ENCODE measurements at regions not wholly inside any gene's neighbourhood (a gene's known extent, or its start where the extent isn't known, plus 50 kb on each side); places are given as distances from the start of the nearest gene placed in this dataset.
A peak's percentile ranks its signal among the peaks of the same experiment; 100 is the strongest.

- H3K4me1 ChIP-seq (ENCODE audit: control insufficient read depth in 1 of 2, extremely low read depth in 1 of 2, insufficient read depth in 2 of 2, low read length in 2 of 2) = no peaks in the 10 kb centered on the region
- no peaks in the 10 kb centered on the region for H3K36me3 ChIP-seq (ENCODE audit: control insufficient read depth in 2 of 2, extremely low read depth in 1 of 2, insufficient read depth in 1 of 2, low read length in 1 of 2)
- no peaks in the 10 kb centered on the region for H3K27me3 ChIP-seq (replicated peaks in 1 of 2; ENCODE audit: control insufficient read depth in 2 of 2, extremely low read depth in 1 of 2, insufficient read depth in 2 of 2, low read length in 1 of 2)
- H3K36me3 Mint-ChIP-seq = no peaks in the 10 kb centered on the region
- H3K4me3 ChIP-seq (ENCODE audit: control insufficient read depth in 1 of 2, extremely low read depth in 1 of 2, low read length in 1 of 2) = no peak overlapping the region
- no peaks in the 10 kb centered on the region for H3K9me3 ChIP-seq
- ChIA-PET CTCF (no interaction called here), POLR2A (interaction anchor here in 1 of 2 donors (0.6 kb wide), 1 partner anchor 20 kb away, joined by 3 read pairs; no protein-coding TSS in a partner anchor)
- no peaks in the 10 kb centered on the region for H3K4me1 Mint-ChIP-seq
- DNase-seq = no peak
- no peak overlapping the region for H3K27ac ChIP-seq (ENCODE audit: low read length)
- no peak overlapping the region for H3K27ac Mint-ChIP-seq
- no peak overlapping the region for H3K4me3 Mint-ChIP-seq
- no peaks in the 10 kb centered on the region for H3K9me3 Mint-ChIP-seq
- ATAC-seq (replicated peaks in 1 of 4) = no peak
- H3K27me3 Mint-ChIP-seq = no peaks in the 10 kb centered on the region
- WGBS (ENCODE audit: insufficient coverage) = 85% methylated on average over 3 of the region's 3 CpGs
Measured at GRCh38 chr7:131208777-131209176, 118.9 kb upstream of the MKLN1 start.

DNA sequence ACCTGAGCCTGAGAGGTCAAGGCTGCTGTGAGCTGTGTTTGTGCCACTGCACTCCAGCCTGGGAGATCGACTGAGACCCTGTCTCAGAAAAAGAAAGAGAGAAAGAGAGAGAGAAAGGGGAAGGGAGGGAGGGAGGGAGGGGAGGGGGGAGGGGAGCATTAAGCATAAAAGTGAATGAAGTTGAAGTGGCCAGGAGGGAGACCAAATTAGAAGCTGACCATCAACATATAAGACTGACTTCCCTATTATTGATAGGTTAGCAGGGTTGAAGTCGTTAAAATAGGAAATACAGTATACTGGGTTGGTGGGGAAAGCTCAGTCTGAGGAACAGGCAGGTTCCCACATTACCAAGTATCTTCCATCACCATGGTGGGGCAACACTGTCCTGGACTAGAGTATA lies 117.1 kb upstream of the MKLN1 start:
- POLR2A ChIA-PET = no interaction called here

GRCh38 chr7:131211500-131211899 lies 116.2 kb upstream of the MKLN1 start:
- no peaks in the 10 kb centered on the region for H3K27me3 ChIP-seq (replicated peaks in 1 of 2; ENCODE audit: control insufficient read depth in 2 of 2, extremely low read depth in 1 of 2, insufficient read depth in 2 of 2, low read length in 1 of 2)
- no CpG with 5 or more reads among the region's 1 CpG for WGBS (ENCODE audit: insufficient coverage)
- no peaks in the 10 kb centered on the region for H3K4me1 ChIP-seq (ENCODE audit: control insufficient read depth in 1 of 2, extremely low read depth in 1 of 2, insufficient read depth in 2 of 2, low read length in 2 of 2)
- ChIA-PET CTCF (no interaction called here), POLR2A (no interaction called here)
- Mint-ChIP-seq H3K9me3 (no peaks in the 10 kb centered on the region), H3K4me1 (no peaks in the 10 kb centered on the region), H3K27me3 (no peaks in the 10 kb centered on the region), H3K36me3 (no peaks in the 10 kb centered on the region), H3K4me3 (no peak overlapping the region), H3K27ac (no peak overlapping the region)
- no peaks in the 10 kb centered on the region for H3K9me3 ChIP-seq
- no peak for ATAC-seq (replicated peaks in 1 of 4)
- no peak for DNase-seq
- H3K36me3 ChIP-seq (ENCODE audit: control insufficient read depth in 2 of 2, extremely low read depth in 1 of 2, insufficient read depth in 1 of 2, low read length in 1 of 2) = no peaks in the 10 kb centered on the region
- no peak overlapping the region for H3K4me3 ChIP-seq (ENCODE audit: control insufficient read depth in 1 of 2, extremely low read depth in 1 of 2, low read length in 1 of 2)
- H3K27ac ChIP-seq (ENCODE audit: low read length) = no peak overlapping the region

More for the DNA sequence above, 117.1 kb upstream of the MKLN1 start:
- Histone ChIP-seq H3K27ac (ENCODE audit: low read length) (no peak overlapping the region), H3K4me1 (ENCODE audit: control insufficient read depth in 1 of 2, extremely low read depth in 1 of 2, insufficient read depth in 2 of 2, low read length in 2 of 2) (no peaks in the 10 kb centered on the region), H3K27me3 (replicated peaks in 1 of 2; ENCODE audit: control insufficient read depth in 2 of 2, extremely low read depth in 1 of 2, insufficient read depth in 2 of 2, low read length in 1 of 2) (no peaks in the 10 kb centered on the region), H3K4me3 (ENCODE audit: control insufficient read depth in 1 of 2, extremely low read depth in 1 of 2, low read length in 1 of 2) (no peak overlapping the region), H3K36me3 (ENCODE audit: control insufficient read depth in 2 of 2, extremely low read depth in 1 of 2, insufficient read depth in 1 of 2, low read length in 1 of 2) (no peaks in the 10 kb centered on the region), H3K9me3 (no peaks in the 10 kb centered on the region)
- ATAC-seq (replicated peaks in 1 of 4) (no peak), DNase-seq (no peak)
- CTCF ChIA-PET = no interaction called here
- Mint-ChIP-seq H3K4me1 (no peaks in the 10 kb centered on the region), H3K27ac (no peak overlapping the region), H3K9me3 (no peaks in the 10 kb centered on the region), H3K27me3 (no peaks in the 10 kb centered on the region), H3K4me3 (no peak overlapping the region), H3K36me3 (no peaks in the 10 kb centered on the region)
- no CpG with 5 or more reads among the region's 2 CpGs for WGBS (ENCODE audit: insufficient coverage)

DNA sequence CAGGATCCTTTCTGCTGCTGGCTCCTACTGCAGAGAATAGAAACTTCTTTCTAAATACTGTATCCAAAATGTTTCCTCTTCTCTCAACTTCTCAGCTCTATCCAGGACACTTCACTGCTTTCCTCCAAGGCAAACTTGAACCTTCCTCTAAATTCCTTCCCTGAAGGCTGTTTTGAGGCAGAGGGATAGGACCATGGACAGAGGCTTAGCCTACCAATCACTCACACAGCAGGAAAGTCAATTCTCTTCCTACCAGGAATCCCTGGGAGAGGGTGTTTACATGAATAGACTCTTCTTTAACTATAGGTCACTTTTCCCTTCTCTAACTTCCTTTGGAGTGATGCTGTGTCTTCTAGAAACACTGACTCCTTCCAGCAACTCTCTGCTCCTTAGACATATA lies 115.6 kb upstream of the MKLN1 start:
- POLR2A ChIA-PET = no interaction called here
- H3K4me1 Mint-ChIP-seq = no peaks in the 10 kb centered on the region
- H3K36me3 Mint-ChIP-seq = no peaks in the 10 kb centered on the region
- Histone ChIP-seq H3K4me3 (ENCODE audit: control insufficient read depth in 1 of 2, extremely low read depth in 1 of 2, low read length in 1 of 2) (no peak overlapping the region), H3K36me3 (ENCODE audit: control insufficient read depth in 2 of 2, extremely low read depth in 1 of 2, insufficient read depth in 1 of 2, low read length in 1 of 2) (no peaks in the 10 kb centered on the region), H3K27me3 (replicated peaks in 1 of 2; ENCODE audit: control insufficient read depth in 2 of 2, extremely low read depth in 1 of 2, insufficient read depth in 2 of 2, low read length in 1 of 2) (no peaks in the 10 kb centered on the region), H3K4me1 (ENCODE audit: control insufficient read depth in 1 of 2, extremely low read depth in 1 of 2, insufficient read depth in 2 of 2, low read length in 2 of 2) (no peaks in the 10 kb centered on the region), H3K27ac (ENCODE audit: low read length) (no peak overlapping the region), H3K9me3 (no peaks in the 10 kb centered on the region)
- CTCF ChIA-PET = no interaction called here
- no peaks in the 10 kb centered on the region for H3K9me3 Mint-ChIP-seq
- H3K27me3 Mint-ChIP-seq = no peaks in the 10 kb centered on the region
- DNase-seq = no peak
- no peak for ATAC-seq (replicated peaks in 1 of 4)
- no peak overlapping the region for H3K27ac Mint-ChIP-seq
- H3K4me3 Mint-ChIP-seq = no peak overlapping the region

DNA sequence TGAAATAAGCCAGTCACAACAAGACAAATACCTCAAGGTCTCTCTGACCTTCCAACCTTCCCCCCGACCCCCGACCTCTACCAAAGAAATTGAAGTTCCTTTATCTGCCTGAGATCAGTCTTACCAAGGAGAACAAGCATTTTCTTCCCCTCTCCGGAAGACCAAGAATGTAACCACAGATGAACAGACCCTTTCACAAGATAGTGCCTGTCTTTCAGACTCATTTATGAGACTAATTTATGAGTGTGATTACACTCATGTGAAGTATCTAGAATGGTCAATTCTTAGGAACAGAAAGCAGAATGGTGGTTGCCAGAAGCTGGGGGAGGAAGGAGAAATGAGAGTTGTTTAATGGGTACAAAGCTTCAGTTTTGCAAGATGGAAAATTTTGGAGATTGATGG lies 108.9 kb upstream of the MKLN1 start:
- Histone ChIP-seq H3K4me1 (ENCODE audit: control insufficient read depth in 1 of 2, extremely low read depth in 1 of 2, insufficient read depth in 2 of 2, low read length in 2 of 2) (no peaks in the 10 kb centered on the region), H3K27ac (ENCODE audit: low read length) (no peak overlapping the region), H3K27me3 (replicated peaks in 1 of 2; ENCODE audit: control insufficient read depth in 2 of 2, extremely low read depth in 1 of 2, insufficient read depth in 2 of 2, low read length in 1 of 2) (no peaks in the 10 kb centered on the region), H3K4me3 (ENCODE audit: control insufficient read depth in 1 of 2, extremely low read depth in 1 of 2, low read length in 1 of 2) (no peak overlapping the region), H3K36me3 (ENCODE audit: control insufficient read depth in 2 of 2, extremely low read depth in 1 of 2, insufficient read depth in 1 of 2, low read length in 1 of 2) (no peaks in the 10 kb centered on the region), H3K9me3 (no peaks in the 10 kb centered on the region)
- CTCF ChIA-PET = interaction anchor here in 1 of 2 donors (0.6 kb wide), 1 partner anchor 88 kb away, joined by 8 read pairs; no protein-coding TSS in a partner anchor
- H3K9me3 Mint-ChIP-seq = peaks cover 0 to 8% (median 6%) of the 10 kb centered on the region in 3 donors
- H3K4me3 Mint-ChIP-seq = no peak overlapping the region
- ATAC-seq (replicated peaks in 1 of 4) (no peak), DNase-seq (no peak)
- H3K27me3 Mint-ChIP-seq = no peaks in the 10 kb centered on the region
- 10% methylated on average over 2 of the region's 3 CpGs for WGBS (ENCODE audit: insufficient coverage)
- peaks cover 6 to 14% (median 8%) of the 10 kb centered on the region in 3 donors for H3K4me1 Mint-ChIP-seq
- POLR2A ChIA-PET = no interaction called here
- no peaks in the 10 kb centered on the region for H3K36me3 Mint-ChIP-seq
- no peak overlapping the region for H3K27ac Mint-ChIP-seq

DNA sequence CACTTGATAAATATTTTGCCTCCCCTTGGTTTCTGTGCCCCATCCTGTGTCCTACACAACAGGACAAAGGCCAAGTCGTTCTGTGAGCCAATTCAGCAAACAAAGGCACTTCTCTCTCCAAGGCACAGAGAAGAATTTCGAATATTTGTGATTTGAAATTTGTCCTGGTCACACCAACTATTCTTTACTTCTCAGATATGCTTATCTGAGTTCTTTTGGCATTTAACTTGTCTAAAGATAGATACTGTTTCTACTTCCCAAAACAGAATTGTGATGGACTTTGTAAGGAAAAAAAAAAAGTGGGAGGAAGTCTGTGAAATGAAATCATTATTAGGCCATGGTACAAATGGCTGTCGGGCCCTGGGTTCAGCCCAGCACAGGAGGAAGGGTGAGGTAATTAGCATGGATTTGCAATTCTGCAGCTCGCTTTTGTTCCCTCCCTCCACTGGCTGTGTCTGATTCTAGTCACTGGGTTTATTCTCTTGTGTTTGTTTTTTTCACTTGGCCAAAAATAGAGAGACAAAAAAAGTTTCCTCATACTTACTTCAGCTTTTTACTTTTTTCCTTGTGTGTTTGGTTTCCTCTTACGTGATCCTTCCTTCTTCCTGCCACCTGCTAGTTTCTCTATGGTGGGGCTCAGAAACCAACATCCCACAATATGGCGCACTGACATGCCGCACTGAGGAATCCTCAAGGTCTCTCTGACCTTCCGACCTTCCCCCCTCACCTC lies 108.2 kb upstream of the MKLN1 start:
- ChIA-PET POLR2A (interaction anchor here in 1 of 2 donors (0.6 to 0.7 kb wide), 2 partner anchors 25 to 31 kb away, joined by 3 read pairs; no protein-coding TSS in a partner anchor), CTCF (no interaction called here)
- H3K4me1 Mint-ChIP-seq = peaks cover 6 to 14% (median 8%) of the 10 kb centered on the region in 3 donors
- no peaks in the 10 kb centered on the region for H3K27me3 Mint-ChIP-seq
- Histone ChIP-seq H3K4me1 (ENCODE audit: control insufficient read depth in 1 of 2, extremely low read depth in 1 of 2, insufficient read depth in 2 of 2, low read length in 2 of 2) (no peaks in the 10 kb centered on the region), H3K4me3 (ENCODE audit: control insufficient read depth in 1 of 2, extremely low read depth in 1 of 2, low read length in 1 of 2) (no peak overlapping the region), H3K36me3 (ENCODE audit: control insufficient read depth in 2 of 2, extremely low read depth in 1 of 2, insufficient read depth in 1 of 2, low read length in 1 of 2) (no peaks in the 10 kb centered on the region), H3K27ac (ENCODE audit: low read length) (no peak overlapping the region), H3K9me3 (no peaks in the 10 kb centered on the region), H3K27me3 (replicated peaks in 1 of 2; ENCODE audit: control insufficient read depth in 2 of 2, extremely low read depth in 1 of 2, insufficient read depth in 2 of 2, low read length in 1 of 2) (no peaks in the 10 kb centered on the region)
- H3K9me3 Mint-ChIP-seq = peaks cover 0 to 8% (median 6%) of the 10 kb centered on the region in 3 donors
- peak overlapping the region in 1 of 2 donors; percentile 58 for H3K27ac Mint-ChIP-seq
- H3K36me3 Mint-ChIP-seq = no peaks in the 10 kb centered on the region
- WGBS (ENCODE audit: insufficient coverage) = 49% methylated on average over 5 of the region's 8 CpGs
- DNase-seq (peak in 1 of 35 experiments; percentile 7), ATAC-seq (replicated peaks in 1 of 4) (no peak)
- H3K4me3 Mint-ChIP-seq = no peak overlapping the region

All from T-cell (primary cell).